Suppressor macrophage treated with lipopolysaccharide for 1 hour (primary cell): ENCODE measurements at regions not wholly inside any gene's neighbourhood (a gene's known extent, or its start where the extent isn't known, plus 50 kb on each side); places are given as distances from the start of the nearest gene placed in this dataset.
A peak's percentile ranks its signal among the peaks of the same experiment; 100 is the strongest.
"Not testable (repeated sequence)": the region's sequence is repeated elsewhere in the genome, so short reads cannot be mapped to it uniquely, and the experiment has no call there.

Experiments used
- DNase-seq, 3 donors: peaks; one replicate each; pipeline ENCODE4 v3.0.0-alpha.2; 2020 to 2022

DNA sequence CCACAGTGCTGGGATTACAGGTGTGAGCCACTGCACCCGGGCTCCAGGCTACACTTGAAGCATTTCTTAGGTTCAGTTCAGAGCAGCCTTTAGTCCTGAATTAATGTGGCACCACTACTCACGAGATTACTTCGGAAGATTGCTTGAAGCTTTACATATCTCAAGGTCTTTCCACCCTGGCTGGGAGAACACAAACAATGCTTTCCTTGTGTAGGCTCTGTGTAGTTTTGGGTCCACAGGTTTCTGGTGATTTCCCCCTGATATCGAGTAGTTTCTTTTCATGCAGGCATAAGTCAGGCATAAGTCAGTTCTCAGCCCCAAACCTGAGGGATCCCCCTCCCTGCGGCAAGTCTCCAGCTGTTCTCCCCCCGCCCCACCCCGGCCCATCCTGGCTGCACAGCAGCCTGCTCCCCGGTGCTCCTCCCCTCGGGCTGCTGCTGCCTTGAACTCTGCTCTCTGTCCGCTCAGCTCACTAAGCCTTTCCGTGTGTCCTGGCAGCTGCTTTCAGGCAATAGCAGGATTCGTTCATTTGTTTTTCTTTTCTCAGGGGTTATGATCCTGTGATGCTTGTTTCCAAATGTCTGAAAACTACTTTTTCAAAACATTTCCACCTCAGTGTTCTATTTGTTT, 417.7 kb downstream of the TMEM121 start:
- DNase-seq: no peak

DNA sequence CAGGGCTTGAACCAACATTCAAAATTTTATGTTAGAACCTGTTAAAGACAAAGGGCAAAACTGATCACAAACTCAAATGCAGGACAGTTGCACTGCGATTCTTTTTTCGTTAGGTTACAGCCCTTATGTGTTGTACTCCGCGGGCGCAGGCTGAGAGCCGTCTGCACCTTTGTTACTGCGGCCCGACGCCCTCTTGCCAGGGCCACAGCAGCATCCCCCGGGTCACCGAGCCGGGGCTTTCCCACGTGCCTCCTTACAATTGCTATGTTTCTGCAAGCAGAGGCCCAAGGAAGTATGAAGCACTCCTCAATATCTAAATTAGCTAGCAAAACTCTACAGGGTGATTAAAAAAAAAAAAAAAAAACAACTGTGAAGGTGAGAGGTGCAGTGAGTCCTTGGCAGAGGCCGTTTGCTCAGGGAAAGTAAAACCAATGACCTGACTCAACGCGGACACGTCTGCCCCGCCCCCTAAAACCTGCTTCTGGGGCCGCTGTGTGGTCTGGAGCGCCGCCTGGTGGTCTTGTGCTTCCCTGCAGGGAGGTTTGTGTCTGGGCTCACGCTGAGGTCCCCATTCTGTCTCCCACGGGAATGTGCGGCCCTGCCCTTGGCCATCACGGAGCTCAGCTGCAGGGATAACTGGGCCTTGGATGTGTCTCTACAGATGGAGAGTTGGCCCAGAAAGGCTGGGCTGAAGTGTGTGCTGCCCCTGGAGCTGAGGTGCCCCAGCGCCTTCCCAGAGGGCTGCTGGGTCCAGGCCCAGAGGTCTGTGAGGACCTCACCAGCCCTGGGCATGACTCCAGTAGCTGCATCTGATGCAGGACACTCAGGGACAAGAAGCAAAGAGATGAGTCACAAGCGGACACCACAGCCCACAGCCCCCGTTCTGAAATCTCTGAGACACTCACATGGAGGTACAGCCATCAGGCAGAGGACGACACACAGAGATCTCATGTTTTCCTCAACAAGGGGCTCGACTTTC, 418.5 kb downstream of the TMEM121 start:
- DNase-seq: peak; percentile 82 to 92 (median 89)

DNA sequence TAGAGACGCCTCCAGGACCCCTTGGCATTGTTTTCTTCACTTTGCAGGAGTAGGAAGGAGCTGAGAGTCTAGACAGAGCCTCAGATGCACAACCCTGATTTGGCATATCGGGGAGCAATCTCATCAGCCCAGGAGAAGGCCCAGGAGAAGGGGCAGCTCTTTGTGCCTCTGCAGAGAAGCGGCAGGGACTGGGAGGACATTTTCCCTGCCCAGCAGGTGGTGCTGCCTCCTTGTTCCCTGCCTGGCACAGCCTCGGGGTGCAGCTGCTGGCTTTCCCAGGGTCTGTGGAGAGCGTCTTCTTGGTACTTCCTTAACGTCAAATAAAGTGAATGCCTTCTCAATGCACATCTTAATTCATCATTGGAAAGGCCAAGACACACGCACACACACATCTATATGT, 419.5 kb downstream of the TMEM121 start:
- peak; percentile 22 to 51 (median 42) for DNase-seq

DNA sequence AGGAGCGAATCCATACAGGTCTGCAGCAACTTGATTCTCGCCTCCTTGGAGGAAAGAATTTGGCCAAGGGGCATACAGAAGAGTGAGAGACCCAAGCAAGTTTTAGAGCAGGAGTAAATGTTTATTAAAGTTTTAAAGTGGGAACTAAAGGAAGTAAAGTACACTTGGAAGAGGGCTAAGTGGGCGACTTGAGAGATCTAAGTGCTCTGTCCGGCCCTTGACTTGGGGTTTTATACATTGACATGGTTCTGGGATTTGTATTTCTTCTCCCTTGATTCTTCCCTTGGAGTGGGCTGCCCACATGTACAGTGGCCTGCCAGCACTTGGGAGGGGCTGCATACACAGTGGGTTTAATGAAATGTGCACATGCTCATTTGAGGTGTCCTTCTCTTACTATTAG, 421.2 kb downstream of the TMEM121 start:
- DNase-seq: no peak

DNA sequence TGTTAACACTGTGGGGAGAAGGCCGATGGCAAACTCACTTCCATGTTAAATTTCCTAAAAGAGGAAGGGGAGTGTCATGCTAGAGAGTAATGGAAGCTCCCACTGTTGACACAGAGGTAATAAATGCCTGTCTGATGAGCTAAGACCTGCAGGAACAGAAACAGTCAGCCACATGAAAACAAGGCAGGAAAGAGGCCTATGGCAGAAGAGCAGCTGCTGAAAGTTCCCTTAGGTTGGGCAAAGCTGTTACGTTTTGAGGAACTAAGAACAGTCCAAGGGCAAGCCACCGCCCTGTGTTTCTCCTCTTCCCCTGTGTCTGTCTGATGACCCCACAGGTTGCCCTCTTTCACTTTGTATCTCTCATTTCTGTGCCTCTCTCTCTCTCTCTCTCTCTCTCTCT, 422.6 kb downstream of the TMEM121 start:
- DNase-seq: peak; percentile 67 to 77 (median 68)

DNA sequence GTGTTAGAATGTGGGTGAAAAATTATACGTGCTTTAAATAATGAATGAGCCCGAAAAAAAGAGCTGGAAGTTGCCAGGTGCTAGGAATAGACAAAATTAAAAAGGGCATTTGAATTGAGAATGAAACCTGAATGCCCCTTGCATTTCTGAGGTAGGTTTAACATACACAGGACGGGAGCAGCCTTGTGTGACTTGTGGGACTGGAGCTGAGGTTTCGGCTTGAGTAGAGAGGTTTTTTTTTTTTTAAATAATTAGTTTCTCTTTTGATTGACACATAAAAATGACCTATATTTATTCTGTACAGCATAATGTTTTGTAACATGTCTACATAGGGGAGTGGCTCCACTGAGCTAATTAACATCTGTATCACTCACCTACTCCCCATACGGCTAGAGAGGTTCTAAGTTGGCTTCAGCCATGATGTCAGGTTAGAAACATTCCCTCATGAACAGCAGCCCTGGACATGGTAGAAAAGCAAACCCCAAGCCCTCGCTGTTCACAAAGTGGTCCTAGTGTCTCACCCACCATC, 424.0 kb downstream of the TMEM121 start:
- not testable (repeated sequence) for DNase-seq

DNA sequence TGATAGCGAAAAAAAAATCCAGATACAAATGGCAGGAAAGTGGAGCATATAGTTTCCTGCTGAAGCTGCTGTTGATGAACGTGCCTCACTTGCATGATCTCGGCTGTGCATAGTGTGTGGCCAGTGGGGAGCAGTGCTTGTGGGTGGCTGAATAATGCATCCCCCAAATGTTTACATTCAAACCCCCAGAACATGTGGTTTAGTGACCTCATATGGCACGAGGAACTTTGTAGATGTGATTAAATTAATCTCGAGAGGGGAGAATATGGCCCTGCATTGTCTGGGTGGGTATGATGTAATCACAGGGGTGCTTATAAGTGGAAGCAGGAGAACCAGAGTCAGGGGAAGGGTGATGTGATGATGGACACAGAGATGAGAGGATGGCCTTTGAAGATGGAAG, 425.0 kb downstream of the TMEM121 start:
- no peak for DNase-seq

DNA sequence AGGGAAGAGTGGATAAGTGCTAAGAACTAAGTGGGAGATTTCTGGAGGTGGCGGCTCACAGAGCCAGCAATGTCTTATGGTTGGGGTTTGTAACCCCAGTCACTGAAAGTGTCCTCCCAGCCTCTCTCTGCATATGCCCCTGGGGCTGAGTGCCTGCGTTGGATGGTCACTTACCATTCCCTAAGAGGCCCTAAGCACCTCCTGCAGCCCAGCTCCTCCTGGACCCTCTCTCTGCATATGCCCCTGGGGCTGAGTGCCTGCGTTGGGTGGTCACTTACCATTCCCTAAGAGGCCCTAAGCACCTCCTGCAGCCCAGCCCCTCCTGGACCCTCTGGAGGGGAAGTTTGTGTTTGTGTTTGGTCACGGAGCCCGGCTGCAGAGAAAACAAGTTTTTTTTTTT, 425.8 kb downstream of the TMEM121 start:
- DNase-seq: no peak

DNA sequence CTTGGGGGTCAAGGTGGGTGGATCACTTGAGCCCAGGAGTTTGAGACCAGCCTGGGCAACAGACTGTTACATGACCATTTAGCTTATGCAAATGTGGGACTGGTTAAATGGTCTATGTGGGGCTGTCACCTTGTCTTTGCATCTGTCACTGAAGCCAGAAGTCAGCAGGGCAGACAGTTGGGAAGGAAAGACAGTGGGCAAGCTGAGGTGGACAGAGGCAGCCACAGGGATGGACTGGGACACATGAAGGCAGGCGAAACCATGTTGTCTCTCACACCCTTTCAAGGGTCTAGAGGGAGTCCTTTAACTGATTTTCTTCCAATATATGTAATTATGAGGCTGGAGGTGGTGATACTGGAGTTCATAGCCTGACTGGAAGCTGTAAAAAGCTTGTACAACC, 426.4 kb downstream of the TMEM121 start:
- no peak for DNase-seq

DNA sequence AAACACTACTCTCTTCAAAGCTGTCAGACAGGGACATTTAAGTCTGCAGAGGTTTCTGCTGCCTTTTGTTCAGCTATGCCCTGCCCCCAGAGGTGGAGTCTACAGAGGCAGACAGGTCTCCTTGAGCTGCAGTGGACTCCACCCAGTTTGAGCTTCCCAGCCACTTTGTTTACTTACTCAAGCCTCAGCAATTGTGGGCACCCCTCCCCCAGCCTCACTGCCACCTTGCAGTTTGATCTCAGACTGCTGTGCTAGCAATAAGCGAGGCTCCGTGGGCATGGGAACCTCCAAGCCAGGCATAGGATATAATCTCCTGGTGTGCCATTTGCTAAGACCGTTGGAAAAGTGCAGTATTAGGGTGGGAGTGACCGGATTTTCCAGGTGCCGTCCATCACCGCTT, 435.2 kb downstream of the TMEM121 start:
- DNase-seq: not testable (repeated sequence)

DNA sequence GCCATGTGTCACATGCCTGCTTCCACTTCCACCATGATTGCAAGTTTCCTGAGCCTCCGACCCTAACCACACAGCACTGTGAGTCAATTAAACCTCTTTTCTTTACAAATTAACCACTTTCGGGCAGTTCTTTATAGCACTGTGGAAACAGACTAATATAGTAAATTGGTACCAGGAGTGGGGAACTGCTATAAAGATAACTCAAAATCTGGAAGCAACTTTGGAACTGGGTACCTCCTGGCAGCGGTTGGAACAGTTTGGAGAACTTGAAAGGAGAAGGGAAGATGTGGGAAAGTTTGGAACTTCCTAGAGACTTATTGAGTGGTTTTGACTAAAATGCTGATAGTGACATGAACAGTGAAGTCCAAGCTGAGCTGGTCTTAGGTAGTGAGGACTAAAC, 436.1 kb downstream of the TMEM121 start:
- no peak for DNase-seq

DNA sequence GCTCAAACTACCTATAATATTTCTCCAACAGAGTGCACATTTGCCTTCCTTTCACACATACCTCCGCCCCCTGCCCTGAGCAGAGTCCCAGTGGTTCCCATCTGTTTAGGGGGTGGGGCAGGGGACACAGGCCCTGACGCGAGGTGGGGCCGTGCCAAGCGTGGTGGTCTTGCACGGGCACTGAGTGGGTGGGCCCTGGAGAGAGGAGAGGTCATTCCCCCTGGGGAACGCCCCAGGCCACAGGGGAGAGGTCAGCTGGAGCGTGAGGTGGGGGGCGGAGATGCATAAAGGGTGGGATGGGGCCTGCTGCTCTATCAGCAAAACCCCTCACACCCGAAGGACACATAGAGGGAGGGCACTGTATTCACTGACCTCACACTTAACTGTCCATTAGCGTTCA, 441.9 kb downstream of the TMEM121 start:
- DNase-seq: no peak

DNA sequence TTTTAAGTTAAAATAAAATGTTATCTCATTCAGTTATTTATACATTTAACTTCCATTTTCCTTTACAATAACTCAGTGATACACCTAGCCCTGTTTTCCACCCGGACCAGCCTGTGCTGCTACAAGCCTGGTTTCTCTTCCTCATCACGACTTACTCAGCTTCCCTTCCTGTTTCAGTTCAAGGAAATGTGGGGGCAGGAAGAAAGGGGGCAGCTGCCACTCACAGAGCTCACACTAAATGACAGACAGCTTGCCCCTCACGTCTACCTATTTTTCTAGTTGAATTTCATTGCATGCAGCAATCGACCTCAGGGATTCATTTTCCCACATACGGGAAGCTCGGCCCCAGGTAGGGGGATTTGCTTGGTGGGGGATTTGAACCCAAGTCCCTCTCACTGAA, 442.6 kb downstream of the TMEM121 start:
- peak; percentile 63 to 75 (median 66) for DNase-seq

DNA sequence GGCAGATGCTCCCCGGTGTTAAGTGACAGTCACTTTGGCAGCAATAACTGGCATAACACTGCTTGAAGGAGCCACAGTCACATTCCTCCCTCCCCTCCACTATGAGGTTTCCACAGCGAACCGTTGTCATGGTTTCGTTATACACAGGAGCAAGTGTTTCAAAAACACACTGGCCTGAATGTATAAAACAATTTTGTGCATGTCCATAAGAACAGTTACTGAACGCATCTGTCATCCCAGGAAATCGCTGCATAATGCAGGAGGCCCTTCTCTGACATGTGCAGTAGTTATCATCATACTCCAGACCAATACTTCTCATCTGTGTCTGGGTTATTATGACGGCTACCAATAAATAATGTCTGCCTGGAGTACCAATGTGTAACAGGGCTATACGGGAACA, 444.4 kb downstream of the TMEM121 start:
- DNase-seq: not testable (repeated sequence)

DNA sequence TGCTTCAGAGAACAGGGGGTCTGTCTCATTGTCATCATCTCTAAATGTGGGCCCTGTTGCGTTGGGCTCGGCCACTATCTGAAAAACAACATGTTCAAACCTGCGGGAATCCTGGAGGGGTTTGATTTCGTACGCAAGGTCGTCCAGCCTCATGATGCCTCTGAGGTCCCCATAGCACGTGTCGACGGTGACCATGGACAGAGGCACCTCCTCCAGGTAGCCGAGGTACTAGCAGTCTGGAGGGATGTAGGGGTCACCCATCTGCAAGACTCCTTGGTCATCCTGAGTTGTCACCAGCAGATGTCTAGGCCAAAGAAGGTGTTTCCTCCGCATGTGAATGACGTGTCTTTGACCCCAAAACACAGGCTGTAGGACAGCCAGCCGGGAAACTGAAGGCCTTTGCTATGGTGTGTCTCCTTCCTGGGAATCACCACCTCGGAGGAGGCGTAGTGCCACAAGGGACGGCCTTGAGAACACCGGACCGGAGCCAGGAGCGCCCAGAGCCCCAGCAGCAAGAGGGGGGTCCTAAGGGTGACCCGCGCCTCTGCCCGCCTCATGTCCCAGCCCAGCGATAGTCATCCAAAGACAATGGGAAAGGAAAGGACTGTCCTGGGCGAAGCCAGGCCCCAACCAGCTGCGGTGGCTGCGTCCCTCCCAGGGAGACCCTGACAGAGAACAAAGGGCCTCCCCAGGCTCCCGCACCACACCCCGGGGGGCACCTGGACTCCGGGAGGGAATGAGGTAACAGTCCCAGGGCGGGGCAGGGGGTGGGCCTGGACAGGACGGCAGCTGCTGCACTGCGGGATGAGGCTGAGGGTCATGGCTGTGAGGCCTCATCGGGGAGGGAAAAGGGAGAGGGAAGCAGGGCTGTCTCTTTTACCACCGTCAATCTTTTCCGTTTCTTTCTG, 445.5 kb downstream of the TMEM121 start:
- no peak for DNase-seq

DNA sequence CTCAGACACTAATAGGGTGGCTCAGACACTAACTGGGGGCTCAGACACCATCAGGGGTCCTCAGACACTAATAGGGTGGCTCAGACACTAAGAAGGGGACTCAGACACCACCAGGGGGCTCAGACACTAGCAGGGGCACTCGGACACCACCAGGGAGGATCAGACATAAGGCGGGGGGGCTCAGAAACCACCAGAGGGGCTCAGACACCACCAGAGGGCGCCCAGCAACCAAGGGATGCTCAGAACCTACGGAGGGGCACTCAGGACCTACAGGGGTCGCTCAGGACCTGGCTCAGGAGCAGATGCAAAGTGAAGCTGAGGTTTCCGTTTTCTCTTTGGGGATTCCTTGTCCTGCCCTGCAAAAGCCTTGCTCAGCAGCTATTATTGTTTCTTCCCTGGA, 448.5 kb downstream of the TMEM121 start:
- peak in 2 of 3 donors; percentile 28 to 69 for DNase-seq

DNA sequence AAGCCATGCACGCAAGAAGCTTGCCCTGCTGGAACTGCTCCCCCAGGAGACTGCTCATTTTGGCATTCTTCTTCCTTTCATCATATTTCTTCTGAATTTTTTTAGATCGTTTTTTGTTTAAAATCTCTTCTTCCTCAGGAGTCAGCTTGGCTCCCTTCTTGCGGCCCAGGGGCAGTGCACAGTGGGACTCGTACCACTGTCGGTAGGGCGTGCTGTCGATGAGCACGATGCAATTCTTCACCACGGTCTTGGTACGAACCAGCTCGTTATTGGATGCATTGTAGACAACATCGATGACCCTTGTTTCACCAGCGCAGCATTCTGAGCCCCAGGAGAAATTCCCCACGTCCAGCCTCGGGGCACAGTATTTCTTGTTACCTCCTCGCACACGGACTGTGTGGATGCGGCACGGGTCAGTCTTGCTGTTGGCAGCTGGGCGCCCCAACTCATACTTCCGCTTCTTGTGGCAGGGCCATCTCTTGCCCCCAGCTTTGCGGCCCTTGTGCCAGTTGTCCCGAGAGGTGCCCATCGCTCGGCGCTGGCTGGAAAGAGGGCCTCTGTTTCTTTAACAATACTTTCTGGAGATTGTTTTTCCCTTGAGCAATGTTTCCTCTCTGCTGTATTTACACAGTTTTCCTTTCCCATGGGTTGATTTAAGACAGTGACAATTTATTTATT, 452.4 kb downstream of the TMEM121 start:
- DNase-seq: no peak

DNA sequence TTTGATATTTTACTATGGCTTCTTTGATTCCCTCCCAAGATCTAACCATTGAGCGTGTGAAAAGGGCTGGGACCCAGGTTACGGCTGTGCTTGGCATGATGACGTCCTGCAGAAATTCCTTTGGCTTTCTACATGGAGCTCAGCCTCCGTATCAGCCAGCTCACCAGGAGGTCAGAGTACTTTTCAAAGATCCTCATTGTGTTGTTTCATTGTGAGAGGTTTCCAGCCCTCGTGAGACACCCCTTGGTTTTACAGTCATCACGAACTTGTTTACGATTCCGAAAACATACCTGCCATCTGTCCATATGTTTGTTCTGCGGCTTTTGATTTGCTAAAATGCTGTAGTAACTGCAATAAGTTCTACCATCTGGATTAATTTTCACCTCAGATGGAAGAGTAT, 453.1 kb downstream of the TMEM121 start:
- no peak for DNase-seq

DNA sequence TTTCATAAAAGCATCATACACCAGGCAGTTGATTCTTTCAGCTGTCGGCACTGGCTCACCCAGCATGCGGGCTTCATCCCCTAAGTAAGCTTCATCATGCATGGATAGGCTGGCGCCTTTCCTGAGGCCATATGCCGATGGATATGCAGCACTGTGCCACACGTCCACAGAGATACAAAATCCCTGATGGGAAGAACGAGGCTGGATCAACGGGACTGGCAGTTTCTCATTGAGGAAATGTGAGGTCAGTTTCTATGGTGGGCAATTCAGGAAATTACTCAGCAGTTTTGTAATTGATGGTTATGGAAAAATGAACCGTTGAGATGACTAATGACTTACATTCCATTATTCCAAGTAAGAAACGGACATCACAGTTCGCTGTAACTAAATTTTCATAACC, 453.8 kb downstream of the TMEM121 start:
- DNase-seq: no peak

DNA sequence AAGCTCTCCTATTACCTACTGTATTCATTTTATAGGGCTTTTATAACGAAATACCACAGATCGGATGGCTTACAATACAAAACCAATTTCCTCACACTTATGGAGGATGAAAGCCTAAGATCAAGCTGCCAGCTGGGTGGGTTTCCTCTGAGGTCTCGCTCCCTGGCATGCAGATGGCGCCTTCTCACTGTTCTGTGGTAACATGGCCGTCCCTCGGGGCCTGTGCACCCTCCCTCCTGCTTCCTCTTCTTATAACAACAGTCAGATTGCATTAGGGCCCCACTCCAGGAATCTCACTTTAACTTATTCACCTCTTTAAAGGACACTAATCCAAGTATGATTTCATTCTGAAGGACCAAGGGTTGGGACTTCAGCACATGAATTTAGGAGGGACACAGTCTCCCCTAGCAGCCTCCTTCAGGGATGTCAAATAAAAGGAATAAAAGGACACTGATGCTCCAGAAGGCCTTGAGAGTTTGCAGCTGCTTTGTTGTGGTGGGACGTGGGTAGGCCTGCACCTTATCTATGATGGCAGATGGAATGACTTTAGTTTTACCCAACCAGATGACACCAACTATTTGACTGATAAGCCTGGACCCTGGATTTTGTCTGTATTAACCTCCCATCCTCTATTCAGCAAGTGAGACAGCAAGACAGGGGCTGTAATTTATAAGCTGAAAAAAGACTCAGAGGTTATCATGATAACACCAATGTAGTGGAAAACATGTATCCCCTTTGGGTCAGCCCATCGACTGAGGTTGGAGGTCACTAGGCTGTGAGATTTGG, 455.3 kb downstream of the TMEM121 start:
- not testable (repeated sequence) for DNase-seq

DNA sequence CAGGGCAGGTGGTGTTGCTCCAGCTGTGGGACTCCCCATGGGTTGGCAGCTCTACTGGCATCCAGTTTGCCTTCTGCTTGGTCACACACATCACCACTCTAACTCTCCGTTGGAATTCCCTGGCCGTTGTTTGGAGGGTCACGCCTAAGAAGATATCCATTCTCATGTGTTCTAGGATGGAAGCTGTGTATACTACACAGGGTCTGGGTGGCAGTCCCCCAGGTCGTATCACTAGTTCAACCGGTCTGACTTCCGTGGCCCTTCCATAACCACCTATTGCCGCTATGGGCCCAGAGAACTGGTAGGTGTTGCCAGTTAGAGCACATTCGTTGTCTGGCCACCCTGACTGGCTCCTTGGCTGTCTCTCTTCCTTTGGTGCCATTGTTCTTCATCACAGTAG, 456.3 kb downstream of the TMEM121 start:
- DNase-seq: no peak
